H1 (cell line): ENCODE measurements at regions not wholly inside any gene's neighbourhood (a gene's known extent, or its start where the extent isn't known, plus 50 kb on each side); places are given as distances from the start of the nearest gene placed in this dataset.

Source experiments
- CTCF ChIA-PET: fragments of 300-600 bp; sonication (Branson Sonifier 250); formaldehyde crosslinking; loops from one replicate; lab custom pipeline; 2021; ENCODE audit not compliant: partially characterized antibody; lab: Charles Lee
- POLR2A ChIA-PET: fragments of 300-600 bp; sonication (Branson Sonifier 250); formaldehyde crosslinking; loops from one replicate; lab custom pipeline; 2021; ENCODE audit warnings: inconsistent platforms; ENCODE audit not compliant: partially characterized antibody; lab: Charles Lee
- DNase-seq, 2 experiments: peaks; one replicate each; pipeline versions ENCODE4 v3.0.0 to v3.0.0-alpha.2; 2010 to 2022; ENCODE audit warnings: low spot score in 2 of 2, low read depth in 1 of 2, mixed read lengths in 1 of 2
- FAIRE-seq: peaks from 2 replicates; lab custom pipeline; 2011; peaks lifted over from hg19 to GRCh38; lab: Jason Lieb, UNC
- H2AFZ ChIP-seq: 2 replicates; pipeline ENCODE4 v1.8.1; 2012; ENCODE audit warnings: low read length, inconsistent platforms
- H2AK5ac ChIP-seq: 2 replicates; pipeline ENCODE4 v1.6.1; 2013; ENCODE audit warnings: low read depth, low read length
- H2BK120ac ChIP-seq: replicated peaks from 2 replicates; pipeline ENCODE3; 2013; ENCODE audit warnings: low read depth, low read length, inconsistent platforms
- H2BK12ac ChIP-seq: 2 replicates; pipeline ENCODE4 v1.6.1; 2013; ENCODE audit warnings: low read depth, low read length
- H2BK15ac ChIP-seq: 2 replicates; pipeline ENCODE4 v1.6.1; 2013; ENCODE audit warnings: low read length
- H2BK20ac ChIP-seq: 2 replicates; pipeline ENCODE4 v1.6.1; 2013; ENCODE audit warnings: low read length
- H2BK5ac ChIP-seq: 2 replicates; pipeline ENCODE4 v1.6.1; 2013; ENCODE audit warnings: low read depth, low read length
- H3K14ac ChIP-seq: 2 replicates; pipeline ENCODE4 v1.6.1; 2013; ENCODE audit warnings: inconsistent platforms; ENCODE audit not compliant: insufficient read length
- H3K18ac ChIP-seq: 2 replicates; pipeline ENCODE4 v1.6.1; 2013; ENCODE audit warnings: low read length; ENCODE audit errors: extremely low read depth
- H3K23ac ChIP-seq: 2 replicates; pipeline ENCODE4 v1.6.1; 2013; ENCODE audit warnings: inconsistent platforms; ENCODE audit not compliant: insufficient read length
- H3K23me2 ChIP-seq: 2 replicates; pipeline ENCODE4 v1.6.1; 2013; ENCODE audit warnings: low read depth, low read length
- H3K27ac ChIP-seq: 2 replicates; pipeline ENCODE4 v1.6.1; 2011; ENCODE audit warnings: low read depth, low read length, inconsistent platforms
- H3K27me3 ChIP-seq, 4 experiments: replicated peaks in 1 of 4; 1 replicate in 1 of 4; 2 replicates in 3 of 4; pipeline versions ENCODE4 v1.6.1 to v1.8.1; 2011 to 2013; ENCODE audit warnings: low read length in 3 of 4, mild to moderate bottlenecking in 3 of 4, inconsistent platforms in 2 of 4, mixed read lengths in 2 of 4, moderate library complexity in 1 of 4; ENCODE audit not compliant: control insufficient read depth in 3 of 4, insufficient read depth in 3 of 4; ENCODE audit errors: extremely low read depth in 1 of 4
- H3K36me3 ChIP-seq, 4 experiments: 2 replicates each; pipeline versions ENCODE4 v1.6.1 to v1.8.1; 2011 to 2013; ENCODE audit warnings: mild to moderate bottlenecking in 4 of 4, low read length in 3 of 4, moderate library complexity in 2 of 4, control low read depth in 1 of 4, inconsistent platforms in 1 of 4; ENCODE audit not compliant: insufficient read depth in 4 of 4, control insufficient read depth in 2 of 4
- H3K4ac ChIP-seq: replicated peaks from 2 replicates; pipeline ENCODE3; 2013; ENCODE audit warnings: low read length, low read depth, mixed read lengths, inconsistent platforms; ENCODE audit not compliant: insufficient read length
- H3K4me1 ChIP-seq, 4 experiments: replicated peaks in 1 of 4; 1 replicate in 1 of 4; 2 replicates in 3 of 4; pipeline versions ENCODE4 v1.6.1 to v1.8.1; 2011 to 2013; ENCODE audit warnings: low read length in 3 of 4, inconsistent platforms in 2 of 4, mixed read lengths in 1 of 4; ENCODE audit not compliant: insufficient read depth in 4 of 4, control insufficient read depth in 3 of 4
- H3K4me2 ChIP-seq, 2 experiments: 2 replicates each; pipeline versions ENCODE4 v1.6.1 to v1.8.1; 2011 to 2013; ENCODE audit warnings: low read depth in 2 of 2, low read length in 2 of 2, control low read depth in 1 of 2, inconsistent platforms in 1 of 2, mild to moderate bottlenecking in 1 of 2; ENCODE audit not compliant: insufficient read depth in 1 of 2
- H3K4me3 ChIP-seq, 4 experiments: fragments of 200-600, 300-600 bp in 1 of 4; sonication (generic), shearing (Covaris generic), sonication (Bioruptor Twin) in 1 of 4; 2 replicates each; pipeline versions ENCODE4 v1.5.1 to v1.8.1; 2011 to 2016; ENCODE audit warnings: low read length in 4 of 4, low read depth in 3 of 4, control low read depth in 2 of 4, inconsistent platforms in 2 of 4, mild to moderate bottlenecking in 2 of 4, mixed read lengths in 1 of 4, moderate library complexity in 1 of 4; ENCODE audit not compliant: insufficient read depth in 2 of 4; ENCODE audit errors: extremely low read depth in 1 of 4
- H3K56ac ChIP-seq: replicated peaks from 2 replicates; pipeline ENCODE3; 2013; ENCODE audit warnings: low read depth, mild to moderate bottlenecking, mixed read lengths, low read length, inconsistent platforms; ENCODE audit not compliant: insufficient read length
- H3K79me1 ChIP-seq: 2 replicates; pipeline ENCODE4 v1.6.1; 2013; ENCODE audit warnings: low read depth, low read length, control low read depth
- H3K79me2 ChIP-seq, 2 experiments: 2 replicates each; pipeline versions ENCODE4 v1.6.1 to v1.8.1; 2012 to 2013; ENCODE audit warnings: low read length in 2 of 2, mild to moderate bottlenecking in 2 of 2, inconsistent platforms in 1 of 2; ENCODE audit not compliant: insufficient read depth in 2 of 2, control insufficient read depth in 1 of 2
- H3K9ac ChIP-seq, 4 experiments: replicated peaks in 1 of 4; 1 replicate in 1 of 4; 2 replicates in 3 of 4; pipeline versions ENCODE4 v1.6.1 to v1.8.1; 2011 to 2013; ENCODE audit warnings: low read depth in 3 of 4, low read length in 3 of 4, control low read depth in 2 of 4, mild to moderate bottlenecking in 2 of 4, moderate library complexity in 2 of 4, inconsistent platforms in 1 of 4; ENCODE audit errors: extremely low read depth in 1 of 4
- H3K9me3 ChIP-seq, 2 experiments: 2 replicates each; pipeline versions ENCODE4 v1.6.1 to v1.8.1; 2012 to 2013; ENCODE audit warnings: mild to moderate bottlenecking in 2 of 2, moderate library complexity in 2 of 2, control low read depth in 1 of 2, inconsistent platforms in 1 of 2, low read depth in 1 of 2, low read length in 1 of 2, mixed read lengths in 1 of 2; ENCODE audit not compliant: insufficient read depth in 2 of 2
- H4K20me1 ChIP-seq, 2 experiments: replicated peaks in 1 of 2; 2 replicates each; pipeline versions ENCODE3 to v1.8.1; 2011 to 2013; ENCODE audit warnings: inconsistent platforms in 2 of 2, low read length in 2 of 2, mild to moderate bottlenecking in 1 of 2; ENCODE audit not compliant: insufficient read depth in 2 of 2, control insufficient read depth in 1 of 2
- H4K5ac ChIP-seq: 2 replicates; pipeline ENCODE4 v1.6.1; 2013; ENCODE audit warnings: low read length, low read depth, mixed read lengths, inconsistent platforms; ENCODE audit not compliant: insufficient read length
- H4K8ac ChIP-seq: 2 replicates; pipeline ENCODE4 v1.8.0; 2013; ENCODE audit warnings: mild to moderate bottlenecking, moderate library complexity, low read length, inconsistent platforms; ENCODE audit not compliant: insufficient read depth; ENCODE audit errors: extremely low read depth
- H4K91ac ChIP-seq: replicated peaks from 2 replicates; pipeline ENCODE3; 2013; ENCODE audit warnings: low read length, mixed read lengths, inconsistent platforms; ENCODE audit not compliant: insufficient read length
- CEBPB ChIP-seq: IDR thresholded peaks from 2 replicates; pipeline ENCODE4 v1.6.1; 2012; ENCODE audit warnings: low read depth, low read length
- CREB1 ChIP-seq: IDR thresholded peaks from 2 replicates; pipeline ENCODE4 v1.6.1; 2012; ENCODE audit warnings: inconsistent platforms
- FOSL1 ChIP-seq: IDR thresholded peaks from 2 replicates; pipeline ENCODE4 v1.6.1; 2011; ENCODE audit warnings: mild to moderate bottlenecking, low read depth, low read length, moderate library complexity; ENCODE audit not compliant: insufficient read depth
- JUND ChIP-seq: IDR thresholded peaks from 2 replicates; pipeline ENCODE4 v1.6.1; 2011; ENCODE audit warnings: mild to moderate bottlenecking, improper control_type of control experiment, low read length
- NANOG ChIP-seq: IDR thresholded peaks from 2 replicates; pipeline ENCODE4 v1.6.1; 2011; ENCODE audit warnings: low read length, low read depth, mild to moderate bottlenecking, inconsistent platforms; ENCODE audit not compliant: insufficient read depth, poor library complexity, severe bottlenecking
- NRF1 ChIP-seq: IDR thresholded peaks from 2 replicates; pipeline ENCODE4 v1.6.1; 2011; ENCODE audit warnings: mild to moderate bottlenecking, low read depth, low read length, improper control_type of control experiment
- POLR2AphosphoS5 ChIP-seq: IDR thresholded peaks from 2 replicates; pipeline ENCODE4 v1.6.1; 2011; ENCODE audit warnings: low read depth, low read length
- RNF2 ChIP-seq: fragments of 200-900, 300-1000 bp; sonication (generic); IDR thresholded peaks from 2 replicates; pipeline ENCODE4 v1.7.1; 2016; ENCODE audit warnings: borderline replicate concordance, low read depth, mild to moderate bottlenecking, antibody characterized with exemption, low read length; ENCODE audit not compliant: poor library complexity, severe bottlenecking; ENCODE audit errors: missing control alignments
- RXRA ChIP-seq: IDR thresholded peaks from 2 replicates; pipeline ENCODE4 v1.6.1; 2011; ENCODE audit warnings: low read depth, mild to moderate bottlenecking, low read length, moderate library complexity; ENCODE audit not compliant: insufficient read depth
- SIX5 ChIP-seq: IDR thresholded peaks from 2 replicates; pipeline ENCODE4 v1.6.1; 2011; ENCODE audit warnings: mild to moderate bottlenecking, low read depth, low read length
- SP4 ChIP-seq: IDR thresholded peaks from 2 replicates; pipeline ENCODE4 v1.6.1; 2012; ENCODE audit warnings: low read length, inconsistent platforms
- TAF7 ChIP-seq: optimal IDR thresholded peaks from 2 replicates; pipeline ENCODE3; 2011; ENCODE audit warnings: low read depth, mild to moderate bottlenecking, inconsistent platforms, low read length, moderate library complexity, borderline replicate concordance
- TBP ChIP-seq: IDR thresholded peaks from 2 replicates; pipeline ENCODE4 v1.6.1; 2011; ENCODE audit warnings: low read depth, low read length, improper control_type of control experiment
- YY1 ChIP-seq: IDR thresholded peaks from 2 replicates; pipeline ENCODE4 v1.6.1; 2011; ENCODE audit warnings: low read depth, mild to moderate bottlenecking, low read length
- WGBS, 2 experiments: shearing (Covaris generic) in 1 of 2; methylation state at CpG; one replicate each; pipeline versions ENCODE4 v1.1.6 to v1.1.7; 2013 to 2015; ENCODE audit warnings: low lambda C conversion rate in 2 of 2, mixed read lengths in 2 of 2, inconsistent platforms in 1 of 2, low coverage in 1 of 2, missing lambda C conversion rate in 1 of 2; ENCODE audit not compliant: insufficient replicate concordance in 2 of 2, insufficient coverage in 1 of 2, insufficient read length in 1 of 2; ENCODE audit errors: extremely low coverage in 1 of 2, missing lambda C conversion rate in 1 of 2; 5-methylcytosine and 5-hydroxymethylcytosine counted together

DNA sequence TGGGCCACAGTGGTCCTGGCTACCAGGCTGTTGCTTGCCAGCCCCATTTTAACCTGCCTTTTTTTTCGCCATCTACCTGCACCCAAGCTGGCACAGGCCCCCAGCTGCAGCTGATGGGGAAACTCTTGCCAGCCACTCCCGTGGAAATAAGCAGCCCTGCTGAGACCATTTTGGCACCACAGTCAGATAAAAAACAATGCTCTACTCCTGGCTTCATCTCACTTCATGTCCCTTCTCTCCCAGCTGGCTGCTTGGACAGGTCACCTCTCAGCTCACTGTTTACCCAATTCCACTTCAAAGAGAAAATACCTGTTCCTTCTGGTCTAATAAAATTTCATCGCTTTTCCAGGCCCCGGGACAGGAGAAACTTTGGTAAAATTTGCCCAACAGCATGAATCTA lies 322.6 kb upstream of the SLC30A5 start:
- no peaks in the 10 kb centered on the region for H3K79me1 ChIP-seq
- H4K5ac ChIP-seq: no peak overlapping the region
- no peak overlapping the region for H3K4ac ChIP-seq
- H4K91ac ChIP-seq: no peak overlapping the region
- no peak for FAIRE-seq
- CTCF ChIA-PET: interaction anchor here (1.1 kb wide), 1 partner anchor 192 kb away, joined by 4 read pairs; no protein-coding TSS in a partner anchor
- no peak overlapping the region for H3K18ac ChIP-seq
- no peaks in the 10 kb centered on the region for H3K9me3 ChIP-seq
- no peak for DNase-seq
- no peak overlapping the region for H3K4me2 ChIP-seq
- H3K27me3 ChIP-seq: no peaks in the 10 kb centered on the region; a peak in 1 of 7 replicates
- H3K4me3 ChIP-seq: no peak overlapping the region
- no peak overlapping the region for H3K9ac ChIP-seq
- no peak overlapping the region for H2BK120ac ChIP-seq
- H3K23me2 ChIP-seq: no peaks in the 10 kb centered on the region
- H2BK15ac ChIP-seq: no peak overlapping the region
- no peaks in the 10 kb centered on the region for H4K20me1 ChIP-seq
- H3K79me2 ChIP-seq: no peaks in the 10 kb centered on the region
- WGBS, 2 experiments: 88% methylated on average over 4 of the region's 4 CpGs; no CpG with 5 or more reads in 1 of the 2 experiments
- H2AK5ac ChIP-seq: no peak overlapping the region
- no peak overlapping the region; the same call in 1 of the 2 replicates for H4K8ac ChIP-seq
- no peak overlapping the region for H3K56ac ChIP-seq
- H2BK12ac ChIP-seq: no peak overlapping the region; the same call in 1 of the 2 replicates
- no peak overlapping the region for H3K14ac ChIP-seq
- no peak overlapping the region for H3K23ac ChIP-seq
- no peak overlapping the region for H3K27ac ChIP-seq
- H3K4me1 ChIP-seq: no peaks in the 10 kb centered on the region
- no peak overlapping the region for H2BK5ac ChIP-seq
- H3K36me3 ChIP-seq: no peaks in the 10 kb centered on the region
- no peak overlapping the region for H2BK20ac ChIP-seq
- no peak overlapping the region for H2AFZ ChIP-seq
- POLR2A ChIA-PET: no interaction called here
- TF ChIP-seq FOSL1: no peak
- no peak for TF ChIP-seq TBP
- TF ChIP-seq RXRA: no peak
- TF ChIP-seq YY1: no peak
- no peak for TF ChIP-seq NANOG
- TF ChIP-seq TAF7: no peak
- no peak for TF ChIP-seq POLR2AphosphoS5
- no peak for TF ChIP-seq JUND
- no peak for TF ChIP-seq CREB1
- TF ChIP-seq SIX5: no peak
- TF ChIP-seq SP4: no peak
- no peak for TF ChIP-seq NRF1
- TF ChIP-seq RNF2: no peak
- TF ChIP-seq CEBPB: no peak
